ENCODE measurements at regions not wholly inside any gene's neighbourhood (a gene's known extent, or its start where the extent isn't known, plus 50 kb on each side); places are given as distances from the start of the nearest gene placed in this dataset.

- TF ChIP-seq POLR2A (IDR thresholded peaks at IDR 0.05) (no peak), CTCF (IDR thresholded peaks at IDR 0.05) (no peak), POLR2AphosphoS5 (IDR thresholded peaks at IDR 0.05) (no peak), EP300 (IDR thresholded peaks at IDR 0.05; ENCODE audit: low read depth) (no peak)
Measured at GRCh38 chr4:64538219-64538618, 129.0 kb upstream of the TECRL start.

Data from transverse colon (tissue), 4 donors.